Colonic mucosa (tissue), 4 donors: ENCODE measurements at regions not wholly inside any gene's neighbourhood (a gene's known extent, or its start where the extent isn't known, plus 50 kb on each side); places are given as distances from the start of the nearest gene placed in this dataset.

Experiments used
- DNase-seq: peaks from one replicate; pipeline ENCODE4 v3.0.0-alpha.2; 2020
- H3K27ac ChIP-seq: fragments of 200-600 bp; one replicate; pipeline ENCODE4 v1.8.0; 2021
- H3K27me3 ChIP-seq: fragments of 200-600 bp; one replicate; pipeline ENCODE4 v1.8.0; 2021
- H3K36me3 ChIP-seq: fragments of 200-600 bp; one replicate; pipeline ENCODE4 v1.8.0; 2021
- H3K4me1 ChIP-seq: fragments of 200-600 bp; one replicate; pipeline ENCODE4 v1.8.0; 2021; ENCODE audit warnings: mild to moderate bottlenecking
- H3K4me3 ChIP-seq: fragments of 200-600 bp; one replicate; pipeline ENCODE4 v1.8.0; 2021
- H3K9ac ChIP-seq, 2 donors: one replicate each; pipeline ENCODE4 v1.7.0; 2013; ENCODE audit warnings: control low read depth in 2 of 2, low read depth in 2 of 2, low read length in 2 of 2
- H3K9me3 ChIP-seq: fragments of 200-600 bp; one replicate; pipeline ENCODE4 v1.8.0; 2021
- CTCF ChIP-seq: fragments of 200-600 bp; IDR thresholded peaks from one replicate; pipeline ENCODE4 v1.8.0; 2022; ENCODE audit warnings: antibody characterized with exemption, mild to moderate bottlenecking
- intact Hi-C: fragments of 100-400 bp; cut with DNase I; formaldehyde crosslinking; loops from one replicate; pipeline ENCODE4 v1.14.1; 2022
- donor health status: healthy.
- donor health status: DM: no; HTN: no; CAD: no.
- donor health status: DM: no; HTN: no; CAD: no.

GRCh38 chr1:222953585-222953984 lies 138.7 kb downstream of the DISP1 start:
- intact Hi-C loops, result no loop called here
- no peaks in the 10 kb centered on the region for H3K9me3 ChIP-seq
- no peak for DNase-seq
- H3K36me3 ChIP-seq, result no peaks in the 10 kb centered on the region
- TF ChIP-seq CTCF, result no peak
- no peaks in the 10 kb centered on the region for H3K4me1 ChIP-seq
- no peak overlapping the region for H3K9ac ChIP-seq
- H3K27me3 ChIP-seq, result no peaks in the 10 kb centered on the region
- H3K27ac ChIP-seq, result no peak overlapping the region
- H3K4me3 ChIP-seq, result no peak overlapping the region

- no peak for DNase-seq
- no peak for TF ChIP-seq CTCF
- H3K36me3 ChIP-seq, result no peaks in the 10 kb centered on the region
- H3K9me3 ChIP-seq, result no peaks in the 10 kb centered on the region
- no peaks in the 10 kb centered on the region for H3K4me1 ChIP-seq
- H3K27me3 ChIP-seq, result no peaks in the 10 kb centered on the region
- intact Hi-C loops, result no loop called here
- H3K27ac ChIP-seq, result no peak overlapping the region
- H3K9ac ChIP-seq, result no peak overlapping the region
- H3K4me3 ChIP-seq, result no peak overlapping the region
Observed at GRCh38 chr1:222955964-222956363, 141.1 kb downstream of the DISP1 start.

- Histone ChIP-seq H3K27ac (no peak overlapping the region), H3K4me3 (no peak overlapping the region), H3K9ac (no peak overlapping the region), H3K4me1 (no peaks in the 10 kb centered on the region), H3K36me3 (no peaks in the 10 kb centered on the region), H3K27me3 (no peaks in the 10 kb centered on the region), H3K9me3 (no peaks in the 10 kb centered on the region)
- DNase-seq, result no peak
- intact Hi-C loops, result no loop called here
- TF ChIP-seq CTCF, result no peak
Observed at GRCh38 chr1:222956601-222957000, 141.8 kb downstream of the DISP1 start.

GRCh38 chr1:222967466-222968240 lies 152.8 kb downstream of the DISP1 start:
- Histone ChIP-seq H3K27me3 (no peaks in the 10 kb centered on the region), H3K4me3 (no peak overlapping the region), H3K4me1 (no peaks in the 10 kb centered on the region), H3K27ac (no peak overlapping the region), H3K36me3 (no peaks in the 10 kb centered on the region), H3K9ac (no peak overlapping the region), H3K9me3 (no peaks in the 10 kb centered on the region)
- no peak for TF ChIP-seq CTCF
- DNase-seq, result no peak
- intact Hi-C loops, result no loop called here

- H3K4me1 ChIP-seq, result no peaks in the 10 kb centered on the region
- no peak for DNase-seq
- intact Hi-C loops, result no loop called here
- no peaks in the 10 kb centered on the region for H3K9me3 ChIP-seq
- no peaks in the 10 kb centered on the region for H3K36me3 ChIP-seq
- H3K27ac ChIP-seq, result no peak overlapping the region
- H3K9ac ChIP-seq, result no peak overlapping the region
- H3K27me3 ChIP-seq, result no peaks in the 10 kb centered on the region
- no peak for TF ChIP-seq CTCF
- no peak overlapping the region for H3K4me3 ChIP-seq
Observed at GRCh38 chr1:222970040-222970439, 155.2 kb downstream of the DISP1 start.
